ENCODE measurements at regions not wholly inside any gene's neighbourhood (a gene's known extent, or its start where the extent isn't known, plus 50 kb on each side); places are given as distances from the start of the nearest gene placed in this dataset.

GRCh38 chr9:70478963-70479641, 64.6 kb upstream of the KLF9 start:
- DNase-seq = no peak

- no peak for DNase-seq
These were observed 63.5 kb upstream of the KLF9 start for GRCh38 chr9:70477907-70478480.

GRCh38 chr9:70477146-70477745, 62.8 kb upstream of the KLF9 start:
- peak; percentile 39 for DNase-seq

- no peak for DNase-seq
These were observed 60.8 kb upstream of the KLF9 start for GRCh38 chr9:70475211-70475610.

GRCh38 chr9:70474413-70474812, 60.0 kb upstream of the KLF9 start:
- DNase-seq = no peak

- peak; percentile 26 for DNase-seq
These were observed 58.1 kb upstream of the KLF9 start for GRCh38 chr9:70472268-70473249.

GRCh38 chr9:70470050-70471015, 55.9 kb upstream of the KLF9 start:
- no peak for DNase-seq

GRCh38 chr9:70468291-70468690, 53.8 kb upstream of the KLF9 start:
- no peak for DNase-seq

GRCh38 chr9:70466976-70467561, 52.6 kb upstream of the KLF9 start:
- DNase-seq = peak; percentile 73

GRCh38 chr9:70465904-70466303, 51.4 kb upstream of the KLF9 start:
- no peak for DNase-seq

- DNase-seq = no peak
These were observed 50.9 kb upstream of the KLF9 start for GRCh38 chr9:70465398-70465797.
